H9 (cell line): ENCODE measurements at regions not wholly inside any gene's neighbourhood (a gene's known extent, or its start where the extent isn't known, plus 50 kb on each side); places are given as distances from the start of the nearest gene placed in this dataset.

Experiments used
- DNase-seq: peaks from one replicate; pipeline ENCODE4 v3.0.0-alpha.2; 2017
- H2AFZ ChIP-seq: one replicate; pipeline ENCODE4 v1.6.1; 2013; ENCODE audit warnings: mild to moderate bottlenecking, low read length, control low read depth, moderate library complexity
- H2AK5ac ChIP-seq: 2 replicates; pipeline ENCODE4 v1.6.1; 2013; ENCODE audit warnings: low read length, control low read depth, mixed read lengths; ENCODE audit not compliant: insufficient read length
- H2BK120ac ChIP-seq: one replicate; pipeline ENCODE4 v1.6.1; 2013; ENCODE audit warnings: low read depth, mild to moderate bottlenecking, low read length, control low read depth, inconsistent platforms; ENCODE audit not compliant: poor library complexity, severe bottlenecking
- H2BK12ac ChIP-seq: 2 replicates; pipeline ENCODE4 v1.6.1; 2013; ENCODE audit warnings: low read length, control low read depth, mixed read lengths, low read depth; ENCODE audit not compliant: insufficient read length
- H2BK15ac ChIP-seq: 2 replicates; pipeline ENCODE4 v1.6.1; 2013; ENCODE audit warnings: low read depth, low read length, control low read depth
- H2BK20ac ChIP-seq: one replicate; pipeline ENCODE4 v1.6.1; 2013; ENCODE audit warnings: low read depth, mild to moderate bottlenecking, low read length, control low read depth, inconsistent platforms; ENCODE audit not compliant: poor library complexity, severe bottlenecking
- H2BK5ac ChIP-seq: 2 replicates; pipeline ENCODE4 v1.6.1; 2013; ENCODE audit warnings: low read length, control low read depth, mixed read lengths; ENCODE audit not compliant: insufficient read length
- H3K14ac ChIP-seq: 2 replicates; pipeline ENCODE4 v1.6.1; 2013; ENCODE audit warnings: low read length, control low read depth; ENCODE audit not compliant: insufficient read depth
- H3K18ac ChIP-seq: 2 replicates; pipeline ENCODE4 v1.6.1; 2013; ENCODE audit warnings: low read depth, mild to moderate bottlenecking, mixed read lengths, low read length, control low read depth; ENCODE audit not compliant: insufficient read length
- H3K23ac ChIP-seq: 2 replicates; pipeline ENCODE4 v1.6.1; 2013; ENCODE audit warnings: low read length, control low read depth, mixed read lengths, low read depth; ENCODE audit not compliant: insufficient read length
- H3K23me2 ChIP-seq: 2 replicates; pipeline ENCODE4 v1.6.1; 2013; ENCODE audit warnings: low read depth, mild to moderate bottlenecking, mixed read lengths, low read length, control low read depth; ENCODE audit not compliant: insufficient read length, poor library complexity, severe bottlenecking
- H3K27ac ChIP-seq: 2 replicates; pipeline ENCODE4 v1.5.1; 2013; ENCODE audit warnings: low read length, control low read depth, mixed read lengths, low read depth; ENCODE audit not compliant: insufficient read length
- H3K27me3 ChIP-seq: 2 replicates; pipeline ENCODE4 v1.6.1; 2013; ENCODE audit warnings: low read length, control low read depth, inconsistent platforms; ENCODE audit not compliant: insufficient read depth
- H3K4ac ChIP-seq: 2 replicates; pipeline ENCODE4 v1.6.1; 2013; ENCODE audit warnings: low read depth, mild to moderate bottlenecking, control low read depth, inconsistent platforms, low read length, moderate library complexity
- H3K4me1 ChIP-seq: 2 replicates; pipeline ENCODE4 v1.6.1; 2013; ENCODE audit warnings: low read length, control low read depth, inconsistent platforms; ENCODE audit not compliant: insufficient read depth
- H3K4me2 ChIP-seq: 2 replicates; pipeline ENCODE4 v1.6.1; 2013; ENCODE audit warnings: low read length, control low read depth, mixed read lengths; ENCODE audit not compliant: insufficient read length, insufficient read depth
- H3K56ac ChIP-seq: 2 replicates; pipeline ENCODE4 v1.6.1; 2013; ENCODE audit warnings: low read depth, mild to moderate bottlenecking, mixed read lengths, low read length, control low read depth; ENCODE audit not compliant: insufficient read length
- H3K79me1 ChIP-seq: 2 replicates; pipeline ENCODE4 v1.6.1; 2013; ENCODE audit warnings: low read depth, mild to moderate bottlenecking, moderate library complexity, low read length, control low read depth, inconsistent platforms; ENCODE audit not compliant: insufficient read depth, poor library complexity, severe bottlenecking
- H3K79me2 ChIP-seq: 2 replicates; pipeline ENCODE4 v1.6.1; 2013; ENCODE audit warnings: low read length, control low read depth, inconsistent platforms; ENCODE audit not compliant: insufficient read depth
- H3K9ac ChIP-seq: 2 replicates; pipeline ENCODE4 v1.6.1; 2013; ENCODE audit warnings: low read length, control low read depth, mixed read lengths; ENCODE audit not compliant: insufficient read length; ENCODE audit errors: extremely low read depth
- H3K9me3 ChIP-seq: one replicate; pipeline ENCODE4 v1.6.1; 2013; ENCODE audit warnings: low read depth, low read length, inconsistent platforms; ENCODE audit not compliant: control insufficient read depth
- H3T11ph ChIP-seq: one replicate; pipeline ENCODE4 v1.6.1; 2013; ENCODE audit warnings: mild to moderate bottlenecking, low read length, control low read depth, inconsistent platforms
- H4K20me1 ChIP-seq: one replicate; pipeline ENCODE4 v1.6.1; 2013; ENCODE audit not compliant: control insufficient read depth, insufficient read length, insufficient read depth
- H4K5ac ChIP-seq: 2 replicates; pipeline ENCODE4 v1.6.1; 2013; ENCODE audit warnings: low read depth, mild to moderate bottlenecking, mixed read lengths, low read length, control low read depth; ENCODE audit not compliant: insufficient read length
- H4K8ac ChIP-seq: replicated peaks from 2 replicates; pipeline ENCODE4 v1.6.1; 2013; ENCODE audit warnings: low read length, control low read depth, mixed read lengths, low read depth; ENCODE audit not compliant: insufficient read length
- H4K91ac ChIP-seq: 2 replicates; pipeline ENCODE4 v1.6.1; 2013; ENCODE audit warnings: low read depth, mild to moderate bottlenecking, moderate library complexity, mixed read lengths, low read length, control low read depth; ENCODE audit not compliant: insufficient read length
- H3K27ac Mint-ChIP-seq, 3 experiments: 2 replicates in 2 of 3; 3 replicates in 1 of 3; pipeline ENCODE4 v1.8.0; 2020 to 2021; ENCODE audit warnings: mixed read lengths in 3 of 3, mild to moderate bottlenecking in 1 of 3, moderate library complexity in 1 of 3
- H3K27me3 Mint-ChIP-seq: 2 replicates; pipeline ENCODE4 v1.8.0; 2021; ENCODE audit warnings: low read depth, mild to moderate bottlenecking, moderate library complexity, mixed read lengths
- H3K36me3 Mint-ChIP-seq, 3 experiments: 2 replicates in 2 of 3; 3 replicates in 1 of 3; pipeline ENCODE4 v1.8.0; 2020 to 2021; ENCODE audit warnings: low read depth in 3 of 3, mixed read lengths in 3 of 3; ENCODE audit not compliant: insufficient read depth in 1 of 3
- H3K4me1 Mint-ChIP-seq, 2 experiments: 2 replicates each; pipeline ENCODE4 v1.8.0; 2020; ENCODE audit warnings: mixed read lengths in 2 of 2
- H3K4me3 Mint-ChIP-seq, 2 experiments: 2 replicates in 1 of 2; 3 replicates in 1 of 2; pipeline ENCODE4 v1.8.0; 2020 to 2021; ENCODE audit warnings: mild to moderate bottlenecking in 2 of 2, mixed read lengths in 2 of 2, moderate library complexity in 1 of 2
- H3K9me3 Mint-ChIP-seq, 2 experiments: 2 replicates in 1 of 2; 3 replicates in 1 of 2; pipeline ENCODE4 v1.8.0; 2020; ENCODE audit warnings: mild to moderate bottlenecking in 2 of 2, mixed read lengths in 2 of 2, moderate library complexity in 1 of 2
- CTCF ChIP-seq: fragments of 200-600 bp; sonication (generic); conservative IDR thresholded peaks from 3 replicates; pipeline ENCODE4 v1.8.0; 2021; ENCODE audit warnings: antibody characterized with exemption, mild to moderate bottlenecking
- WGBS: extraction: QIAGEN DNeasy Blood & Tissue Kit; methylation state at CpG from one replicate; pipeline ENCODE4 v1.1.7; 2013; ENCODE audit warnings: missing lambda C conversion rate, low lambda C conversion rate, mixed read lengths; ENCODE audit not compliant: insufficient read length; ENCODE audit errors: extremely low coverage; 5-methylcytosine and 5-hydroxymethylcytosine counted together

GRCh38 chr15:96460106-96460505, 129.6 kb downstream of the NR2F2 start:
- H3K27ac ChIP-seq: no peak overlapping the region
- no peaks in the 10 kb centered on the region for H4K20me1 ChIP-seq
- Mint-ChIP-seq H3K36me3 (no peaks in the 10 kb centered on the region), H3K4me1 (no peaks in the 10 kb centered on the region), H3K27me3 (peaks cover 22% of the 10 kb centered on the region), H3K4me3 (no peak overlapping the region), H3K27ac (no peak overlapping the region), H3K9me3 (no peaks in the 10 kb centered on the region; a peak in 2 of 5 replicates)
- no peaks in the 10 kb centered on the region for H3K79me2 ChIP-seq
- no peak overlapping the region for H4K91ac ChIP-seq
- no peaks in the 10 kb centered on the region for H3K4me1 ChIP-seq
- no peak overlapping the region for H3K9ac ChIP-seq
- no peaks in the 10 kb centered on the region for H3K23me2 ChIP-seq
- no peak overlapping the region for H3K18ac ChIP-seq
- no peak for TF ChIP-seq CTCF
- no peak overlapping the region for H4K8ac ChIP-seq
- DNase-seq: no peak
- H3K79me1 ChIP-seq: no peaks in the 10 kb centered on the region
- no peak overlapping the region for H2BK12ac ChIP-seq
- H2BK120ac ChIP-seq: no peak overlapping the region
- no peak overlapping the region for H3K4ac ChIP-seq
- no peak overlapping the region for H3K14ac ChIP-seq
- no CpG with 5 or more reads among the region's 1 CpG for WGBS
- H3T11ph ChIP-seq: no peak overlapping the region
- H2BK20ac ChIP-seq: no peak overlapping the region
- H3K23ac ChIP-seq: no peak overlapping the region
- H2AFZ ChIP-seq: no peak overlapping the region
- no peaks in the 10 kb centered on the region for H3K27me3 ChIP-seq
- H3K4me2 ChIP-seq: no peak overlapping the region
- no peaks in the 10 kb centered on the region for H3K9me3 ChIP-seq
- no peak overlapping the region for H4K5ac ChIP-seq
- H2BK15ac ChIP-seq: no peak overlapping the region
- no peak overlapping the region for H2BK5ac ChIP-seq
- no peak overlapping the region for H2AK5ac ChIP-seq
- no peak overlapping the region for H3K56ac ChIP-seq
